CD14-positive monocyte (primary cell): ENCODE measurements at regions not wholly inside any gene's neighbourhood (a gene's known extent, or its start where the extent isn't known, plus 50 kb on each side); places are given as distances from the start of the nearest gene placed in this dataset.
A peak's percentile ranks its signal among the peaks of the same experiment; 100 is the strongest.

Experiments used
- DNase-seq, 3 donors: peaks; one replicate each; pipeline ENCODE4 v3.0.0-alpha.2; 2011 to 2022
- H2AFZ ChIP-seq: 2 replicates; pipeline ENCODE4 v1.6.0; 2012; ENCODE audit warnings: mild to moderate bottlenecking, low read depth, low read length, inconsistent platforms; ENCODE audit not compliant: insufficient read depth, poor library complexity, severe bottlenecking
- H3K27ac ChIP-seq, 2 donors: 1 replicate in 1 of 2; 2 replicates in 1 of 2; pipeline ENCODE4 v1.5.1; 2012 to 2013; ENCODE audit warnings: low read length in 2 of 2, control low read depth in 1 of 2, inconsistent platforms in 1 of 2, low read depth in 1 of 2, mild to moderate bottlenecking in 1 of 2
- H3K27me3 ChIP-seq, 2 donors: one replicate each; pipeline versions ENCODE4 v1.6.0 to v1.6.1; 2011 to 2013; ENCODE audit warnings: low read length in 2 of 2; ENCODE audit not compliant: control insufficient read depth in 2 of 2, insufficient read depth in 2 of 2
- H3K36me3 ChIP-seq, 2 donors: replicated peaks in 1 of 2; 1 replicate in 1 of 2; 2 replicates in 1 of 2; pipeline versions ENCODE4 v1.5.1 to v1.6.1; 2012 to 2013; ENCODE audit warnings: low read length in 2 of 2, control low read depth in 1 of 2, inconsistent platforms in 1 of 2, mild to moderate bottlenecking in 1 of 2; ENCODE audit not compliant: insufficient read depth in 2 of 2, control insufficient read depth in 1 of 2
- H3K4me1 ChIP-seq, 2 donors: 1 replicate in 1 of 2; 2 replicates in 1 of 2; pipeline versions ENCODE4 v1.5.1 to v1.6.1; 2012 to 2013; ENCODE audit warnings: low read length in 2 of 2, control low read depth in 1 of 2, inconsistent platforms in 1 of 2, mild to moderate bottlenecking in 1 of 2, moderate library complexity in 1 of 2; ENCODE audit not compliant: insufficient read depth in 2 of 2, control insufficient read depth in 1 of 2
- H3K4me2 ChIP-seq: replicated peaks from 2 replicates; pipeline ENCODE3; 2012; ENCODE audit warnings: low read length, moderate library complexity, mild to moderate bottlenecking; ENCODE audit not compliant: poor library complexity, severe bottlenecking; ENCODE audit errors: extremely low read depth
- H3K4me3 ChIP-seq, 3 experiments: fragments of 200-600 bp in 1 of 3; sonication (generic) in 1 of 3; replicated peaks in 1 of 3; 1 replicate in 2 of 3; 2 replicates in 1 of 3; pipeline ENCODE4 v1.5.1; 2011 to 2013; ENCODE audit warnings: low read length in 3 of 3, mild to moderate bottlenecking in 3 of 3, control low read depth in 2 of 3, low read depth in 2 of 3, inconsistent platforms in 1 of 3, moderate library complexity in 1 of 3
- H3K79me2 ChIP-seq: 2 replicates; pipeline ENCODE4 v1.6.0; 2012; ENCODE audit warnings: mild to moderate bottlenecking, control low read depth, inconsistent platforms, low read length, moderate library complexity; ENCODE audit not compliant: insufficient read depth
- H3K9ac ChIP-seq: 2 replicates; pipeline ENCODE4 v1.6.0; 2017; ENCODE audit warnings: low read length, mild to moderate bottlenecking; ENCODE audit not compliant: insufficient read depth, poor library complexity, severe bottlenecking
- H3K9me3 ChIP-seq, 2 donors: replicated peaks in 1 of 2; 1 replicate in 1 of 2; 2 replicates in 1 of 2; pipeline versions ENCODE4 v1.5.1 to v1.6.1; 2012 to 2013; ENCODE audit warnings: low read length in 2 of 2, control low read depth in 1 of 2; ENCODE audit not compliant: control insufficient read depth in 1 of 2, insufficient read depth in 1 of 2
- H4K20me1 ChIP-seq: 2 replicates; pipeline ENCODE4 v1.6.0; 2012; ENCODE audit warnings: mild to moderate bottlenecking, low read length, control low read depth, moderate library complexity; ENCODE audit not compliant: insufficient read depth
- H3K27ac Mint-ChIP-seq, 7 donors: one replicate each; pipeline ENCODE4 v1.8.0; 2020; ENCODE audit warnings: mild to moderate bottlenecking in 7 of 7, mixed read lengths in 7 of 7, moderate library complexity in 6 of 7, inconsistent platforms in 2 of 7
- H3K27me3 Mint-ChIP-seq, 3 donors: one replicate each; pipeline ENCODE4 v1.8.0; 2021 to 2022; ENCODE audit warnings: low read depth in 3 of 3, mild to moderate bottlenecking in 3 of 3, mixed read lengths in 3 of 3, moderate library complexity in 3 of 3, inconsistent platforms in 1 of 3
- H3K36me3 Mint-ChIP-seq, 2 donors: one replicate each; pipeline ENCODE4 v1.8.0; 2020; ENCODE audit warnings: mixed read lengths in 2 of 2, inconsistent platforms in 1 of 2, mild to moderate bottlenecking in 1 of 2
- H3K4me1 Mint-ChIP-seq: one replicate; pipeline ENCODE4 v1.8.0; 2020; ENCODE audit warnings: mild to moderate bottlenecking, mixed read lengths
- H3K4me3 Mint-ChIP-seq, 2 donors: one replicate each; pipeline ENCODE4 v1.8.0; 2020; ENCODE audit warnings: mild to moderate bottlenecking in 2 of 2, mixed read lengths in 2 of 2, moderate library complexity in 1 of 2
- H3K9me3 Mint-ChIP-seq, 7 donors: one replicate each; pipeline ENCODE4 v1.8.0; 2020 to 2022; ENCODE audit warnings: mixed read lengths in 7 of 7, mild to moderate bottlenecking in 6 of 7, moderate library complexity in 6 of 7, inconsistent platforms in 2 of 7
- WGBS: methylation state at CpG from one replicate; pipeline ENCODE4 v1.1.5; 2013; ENCODE audit warnings: missing lambda C conversion rate; ENCODE audit not compliant: insufficient coverage; 5-methylcytosine and 5-hydroxymethylcytosine counted together
- intact Hi-C, 2 donors: fragments of 100-400 bp; cut with micrococcal nuclease; formaldehyde crosslinking; loops; one replicate each; pipeline versions ENCODE4 v1.15.0 to v1.15.1; 2023
- TF ChIP-seq, protein P1 (sequence below): fragments of 200-600 bp; IDR thresholded peaks from one replicate; pipeline ENCODE4 v1.8.0; 2022; ENCODE audit warnings: antibody characterized with exemption, mild to moderate bottlenecking

DNA sequence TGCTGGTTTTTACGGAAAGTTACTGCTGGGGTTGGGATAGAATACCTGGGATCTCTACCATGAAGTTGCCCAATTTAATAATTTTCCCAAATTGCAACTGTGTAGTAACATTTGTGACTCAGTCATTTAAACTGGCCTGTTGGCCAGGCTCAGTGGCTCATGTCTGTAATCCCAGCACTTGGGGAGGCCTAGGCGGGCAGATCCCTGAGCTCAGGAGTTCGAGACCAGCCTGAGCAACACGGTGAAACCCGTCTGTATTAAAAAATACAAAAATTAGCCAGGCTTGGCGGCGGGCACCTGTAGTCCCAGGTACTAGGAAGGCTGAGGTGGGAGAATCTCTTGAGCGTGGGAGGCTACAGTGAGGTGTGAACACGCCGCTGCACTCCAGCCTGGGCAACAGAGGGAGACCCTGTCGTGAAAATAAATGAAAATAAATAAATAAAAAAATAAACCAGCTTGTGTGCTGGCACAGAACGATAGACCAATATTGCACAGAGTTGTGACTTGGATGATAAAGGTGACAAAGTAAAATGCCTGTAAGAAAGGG, 160.7 kb upstream of the ZNF608 start:
- H3K27me3 Mint-ChIP-seq: peaks cover 0 to 5% (median 5%) of the 10 kb centered on the region in 3 donors
- Histone ChIP-seq H3K4me3 (no peak overlapping the region), H3K9me3 (no peaks in the 10 kb centered on the region), H3K9ac (no peak overlapping the region), H3K27ac (no peak overlapping the region), H2AFZ (peak overlapping the region; percentile 26), H3K4me1 (peaks cover 35 to 50% of the 10 kb centered on the region in 2 donors), H3K4me2 (peak overlapping the region; percentile 44), H3K36me3 (no peaks in the 10 kb centered on the region), H4K20me1 (no peaks in the 10 kb centered on the region), H3K79me2 (no peaks in the 10 kb centered on the region), H3K27me3 (no peaks in the 10 kb centered on the region)
- TF ChIP-seq, protein P1, sequence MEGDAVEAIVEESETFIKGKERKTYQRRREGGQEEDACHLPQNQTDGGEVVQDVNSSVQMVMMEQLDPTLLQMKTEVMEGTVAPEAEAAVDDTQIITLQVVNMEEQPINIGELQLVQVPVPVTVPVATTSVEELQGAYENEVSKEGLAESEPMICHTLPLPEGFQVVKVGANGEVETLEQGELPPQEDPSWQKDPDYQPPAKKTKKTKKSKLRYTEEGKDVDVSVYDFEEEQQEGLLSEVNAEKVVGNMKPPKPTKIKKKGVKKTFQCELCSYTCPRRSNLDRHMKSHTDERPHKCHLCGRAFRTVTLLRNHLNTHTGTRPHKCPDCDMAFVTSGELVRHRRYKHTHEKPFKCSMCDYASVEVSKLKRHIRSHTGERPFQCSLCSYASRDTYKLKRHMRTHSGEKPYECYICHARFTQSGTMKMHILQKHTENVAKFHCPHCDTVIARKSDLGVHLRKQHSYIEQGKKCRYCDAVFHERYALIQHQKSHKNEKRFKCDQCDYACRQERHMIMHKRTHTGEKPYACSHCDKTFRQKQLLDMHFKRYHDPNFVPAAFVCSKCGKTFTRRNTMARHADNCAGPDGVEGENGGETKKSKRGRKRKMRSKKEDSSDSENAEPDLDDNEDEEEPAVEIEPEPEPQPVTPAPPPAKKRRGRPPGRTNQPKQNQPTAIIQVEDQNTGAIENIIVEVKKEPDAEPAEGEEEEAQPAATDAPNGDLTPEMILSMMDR: no peak
- H3K4me3 Mint-ChIP-seq: peak overlapping the region in 1 of 2 donors; percentile 85
- H3K4me1 Mint-ChIP-seq: peaks cover 46% of the 10 kb centered on the region
- intact Hi-C loops: no loop called here
- no peaks in the 10 kb centered on the region for H3K36me3 Mint-ChIP-seq
- H3K9me3 Mint-ChIP-seq: peaks cover 0 to 2% (median 0%) of the 10 kb centered on the region in 7 donors
- H3K27ac Mint-ChIP-seq: peak overlapping the region in 1 of 7 donors; percentile 75
- 100% methylated on average over 6 of the region's 12 CpGs for WGBS
- peak in 1 of 3 donors; percentile 19 for DNase-seq

DNA sequence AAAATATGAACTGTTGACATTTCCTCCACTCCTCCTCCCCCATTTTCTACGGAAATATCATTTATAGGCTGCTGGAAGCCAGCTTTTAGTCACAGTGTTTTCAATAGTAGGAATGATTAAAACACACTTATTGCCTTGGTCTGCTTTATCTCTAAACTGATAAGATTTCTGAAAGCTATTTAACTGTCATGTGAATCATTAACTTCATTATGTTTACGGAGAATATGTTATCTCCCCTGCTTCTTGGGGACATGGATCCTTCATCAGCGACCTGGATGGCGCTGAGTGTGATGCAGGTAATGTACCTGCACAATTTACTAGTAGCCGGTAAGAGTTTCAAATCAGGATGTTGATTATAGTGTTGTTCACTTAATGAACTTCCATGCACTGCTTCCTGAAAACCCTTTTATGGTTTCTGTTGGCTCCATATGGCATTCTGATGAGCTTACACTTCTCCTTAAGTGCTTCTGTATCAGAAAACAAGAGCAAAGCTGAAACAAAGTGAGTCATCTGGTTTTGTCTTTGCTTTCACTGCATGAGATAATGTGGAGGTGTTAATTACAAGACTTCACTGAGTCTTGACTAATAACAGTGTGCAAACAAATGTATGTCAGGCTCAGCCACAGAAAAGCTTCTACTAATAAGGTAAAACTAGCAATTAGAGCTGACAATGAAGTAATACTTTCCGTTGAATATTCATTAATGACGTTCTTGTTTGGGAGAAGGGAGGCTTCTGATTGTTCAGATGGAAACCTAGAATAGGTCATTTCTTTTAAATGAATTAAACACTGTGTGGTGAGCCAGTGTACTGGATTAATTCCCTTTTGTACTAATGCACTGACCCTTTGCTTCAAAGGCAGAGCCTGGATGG, 162.4 kb upstream of the ZNF608 start:
- DNase-seq: peak in 1 of 3 donors; percentile 31
- peaks cover 40 to 51% of the 10 kb centered on the region in 2 donors for H3K4me1 ChIP-seq
- no peak overlapping the region for H3K4me3 ChIP-seq
- H3K27ac ChIP-seq: no peak overlapping the region
- no peaks in the 10 kb centered on the region for H3K36me3 ChIP-seq
- no peaks in the 10 kb centered on the region for H3K9me3 ChIP-seq
- H3K9ac ChIP-seq: no peak overlapping the region
- no peaks in the 10 kb centered on the region for H4K20me1 ChIP-seq
- no peaks in the 10 kb centered on the region for H3K9me3 Mint-ChIP-seq
- no peak overlapping the region for H3K27ac Mint-ChIP-seq
- no peak overlapping the region for H3K4me3 Mint-ChIP-seq
- H2AFZ ChIP-seq: no peak overlapping the region
- H3K4me1 Mint-ChIP-seq: peaks cover 46% of the 10 kb centered on the region
- H3K27me3 Mint-ChIP-seq: peaks cover 0 to 5% (median 5%) of the 10 kb centered on the region in 3 donors
- intact Hi-C loops: no loop called here
- WGBS: 87% methylated on average over 3 of the region's 7 CpGs
- no peaks in the 10 kb centered on the region for H3K79me2 ChIP-seq
- no peak overlapping the region for H3K4me2 ChIP-seq
- H3K27me3 ChIP-seq: no peaks in the 10 kb centered on the region
- TF ChIP-seq, protein P1: no peak
- H3K36me3 Mint-ChIP-seq: no peaks in the 10 kb centered on the region
